ENCODE measurements at regions not wholly inside any gene's neighbourhood (a gene's known extent, or its start where the extent isn't known, plus 50 kb on each side); places are given as distances from the start of the nearest gene placed in this dataset.

- H3K36me3 ChIP-seq (ENCODE audit: insufficient read depth) = no peaks in the 10 kb centered on the region
Measured at GRCh38 chr15:37485056-37485455, 384.7 kb upstream of the MEIS2 start.

More at GRCh38 chr15:37485056-37485455, 384.7 kb upstream of the MEIS2 start:
- Histone ChIP-seq H2AFZ (no peak overlapping the region), H3F3A (replicated peaks; ENCODE audit: low read depth) (no peaks in the 10 kb centered on the region), H3K4me1 (ENCODE audit: insufficient read depth) (no peaks in the 10 kb centered on the region), H3K79me2 (replicated peaks; ENCODE audit: insufficient read depth) (no peaks in the 10 kb centered on the region), H3K27me3 (ENCODE audit: insufficient read depth) (no peaks in the 10 kb centered on the region), H3K27ac (ENCODE audit: low read depth) (no peak overlapping the region), H3K4me2 (no peak overlapping the region), H4K20me1 (replicated peaks; ENCODE audit: insufficient read depth) (no peaks in the 10 kb centered on the region), H3K4me3 (no peak overlapping the region), H3K9me2 (ENCODE audit: insufficient read depth) (0 out of 2 replicates have a peak, but pooled peaks cover 3% of the 10 kb centered on the region)
- Mint-ChIP-seq H3K27me3 (ENCODE audit: insufficient read depth, low read depth, poor library complexity) (no peaks in the 10 kb centered on the region), H3K4me3 (no peak overlapping the region), H3K4me1 (no peaks in the 10 kb centered on the region), H3K9me3 (peaks cover 13% of the 10 kb centered on the region), H3K36me3 (ENCODE audit: low read depth) (no peaks in the 10 kb centered on the region), H3K27ac (no peak overlapping the region)
- DNase-seq (ENCODE audit: low spot score) (no peak), ATAC-seq (no peak)
- TF ChIP-seq STAT1 (IDR thresholded peaks at IDR 0.05; ENCODE audit: unreplicated experiment) (no peak), ZNF114 (CRISPR knock-in tag; IDR thresholded peaks at IDR 0.05) (no peak), NANOG (IDR thresholded peaks at IDR 0.05; ENCODE audit: borderline replicate concordance) (no peak), EZH2 (IDR thresholded peaks at IDR 0.05; ENCODE audit: low read depth, unreplicated experiment) (no peak), JUNB (IDR thresholded peaks at IDR 0.05; ENCODE audit: unreplicated experiment) (no peak), ZNF462 (CRISPR knock-in tag; IDR thresholded peaks at IDR 0.05) (no peak)

Measured in GM23338 (cell line).